ENCODE measurements at regions not wholly inside any gene's neighbourhood (a gene's known extent, or its start where the extent isn't known, plus 50 kb on each side); places are given as distances from the start of the nearest gene placed in this dataset.

DNA sequence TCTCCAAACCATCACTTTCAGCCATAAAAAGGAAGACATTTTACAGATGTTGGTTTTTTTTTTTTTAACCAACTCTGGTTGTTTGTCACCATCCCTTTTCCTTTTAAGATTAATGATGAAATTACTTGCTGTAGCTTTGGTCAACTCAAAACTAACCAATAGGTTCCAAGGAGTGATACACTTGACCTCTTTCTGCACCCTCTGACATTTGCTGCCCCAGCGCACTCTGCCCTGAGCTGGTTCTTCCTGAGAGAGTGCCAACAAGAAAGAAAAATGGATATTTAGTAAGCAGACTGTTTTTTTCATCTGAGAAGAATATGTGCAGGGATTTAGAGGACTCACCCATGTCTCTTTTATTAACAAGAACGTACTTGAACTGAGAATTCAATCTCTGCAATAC, 520.0 kb downstream of the TXNL1 start:
- TF ChIP-seq CTCF (conservative IDR thresholded peaks at IDR 0.05; ENCODE audit: low read depth, low read length), result no peak
- TF ChIP-seq FOS (IDR thresholded peaks at IDR 0.05; ENCODE audit: low read depth, low read length), result no peak
- TF ChIP-seq MXI1 (IDR thresholded peaks at IDR 0.05; ENCODE audit: borderline replicate concordance, low read depth, low read length), result no peak
- TF ChIP-seq POLR2A (IDR thresholded peaks at IDR 0.05; ENCODE audit: low read depth, low read length), result no peak
- TF ChIP-seq MAZ (IDR thresholded peaks at IDR 0.05; ENCODE audit: borderline replicate concordance, low read depth, low read length), result no peak

Data from IMR-90 (cell line).